ENCODE measurements at regions not wholly inside any gene's neighbourhood (a gene's known extent, or its start where the extent isn't known, plus 50 kb on each side); places are given as distances from the start of the nearest gene placed in this dataset.

DNA sequence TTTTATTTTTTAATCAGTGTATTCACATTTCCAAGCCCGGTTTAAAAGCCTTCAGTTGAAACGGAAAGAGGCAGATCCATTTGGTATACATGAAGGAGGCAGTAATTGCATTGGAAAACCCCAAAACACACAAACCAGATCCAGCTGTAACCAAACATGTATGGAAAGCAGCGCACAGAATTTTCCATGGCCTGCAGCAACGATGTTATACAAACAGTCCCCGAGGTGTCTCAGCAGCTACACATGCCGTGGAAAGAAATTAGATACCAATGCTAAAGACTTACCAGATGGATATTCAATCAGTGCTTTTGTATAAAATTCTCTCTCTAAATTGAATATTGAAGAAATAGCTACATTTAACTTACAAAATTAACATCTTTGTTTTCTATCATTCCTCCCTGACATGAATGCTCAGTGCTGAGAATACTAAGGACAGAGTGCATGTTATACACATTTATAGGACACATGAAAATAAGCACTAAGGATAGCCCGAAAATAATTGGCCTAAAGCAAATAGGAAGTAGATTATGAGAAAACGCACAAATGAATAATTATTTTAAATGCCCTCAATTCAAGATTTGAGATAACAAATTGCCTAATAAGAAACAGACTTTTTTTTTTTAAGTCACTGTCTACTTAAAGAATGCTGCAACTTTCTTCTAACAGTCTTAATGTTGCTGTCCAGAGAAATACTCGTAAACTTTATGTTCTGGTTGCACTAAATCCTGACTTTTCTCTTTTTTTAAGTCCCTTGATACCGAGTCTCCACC is 713.1 kb downstream of the HDGFL1 start:
- H3K27me3 ChIP-seq (replicated peaks), result no peaks in the 10 kb centered on the region
- no peak for TF ChIP-seq CTCF (IDR thresholded peaks at IDR 0.05; ENCODE audit: low read depth, low read length, missing control alignments)
- no peak overlapping the region for H3K27ac ChIP-seq
- no peak overlapping the region for H3K4me3 ChIP-seq (ENCODE audit: low read depth, low read length)
- no peaks in the 10 kb centered on the region for H3K36me3 ChIP-seq (replicated peaks)
- DNase-seq, result no peak
- in situ Hi-C loops (cut with HindIII; ENCODE audit: low pct_ligation_motif_present, low sequenced_read_pairs), result no loop called here

GRCh38 chr6:23293653-23294052 is 724.3 kb downstream of the HDGFL1 start:
- in situ Hi-C loops (cut with HindIII; ENCODE audit: low pct_ligation_motif_present, low sequenced_read_pairs), result no loop called here
- Histone ChIP-seq H3K4me3 (ENCODE audit: low read depth, low read length) (no peak overlapping the region), H3K36me3 (replicated peaks) (no peaks in the 10 kb centered on the region), H3K27ac (no peak overlapping the region), H3K27me3 (replicated peaks) (no peaks in the 10 kb centered on the region)
- TF ChIP-seq CTCF (IDR thresholded peaks at IDR 0.05; ENCODE audit: low read depth, low read length, missing control alignments), result no peak
- DNase-seq, result no peak

- Histone ChIP-seq H3K27me3 (replicated peaks) (no peaks in the 10 kb centered on the region), H3K36me3 (replicated peaks) (no peaks in the 10 kb centered on the region), H3K27ac (no peak overlapping the region), H3K4me3 (ENCODE audit: low read depth, low read length) (no peak overlapping the region)
- DNase-seq, result no peak
- in situ Hi-C loops (cut with HindIII; ENCODE audit: low pct_ligation_motif_present, low sequenced_read_pairs), result no loop called here
- TF ChIP-seq CTCF (IDR thresholded peaks at IDR 0.05; ENCODE audit: low read depth, low read length, missing control alignments), result no peak
These were observed 732.2 kb downstream of the HDGFL1 start for GRCh38 chr6:23301556-23301955.

DNA sequence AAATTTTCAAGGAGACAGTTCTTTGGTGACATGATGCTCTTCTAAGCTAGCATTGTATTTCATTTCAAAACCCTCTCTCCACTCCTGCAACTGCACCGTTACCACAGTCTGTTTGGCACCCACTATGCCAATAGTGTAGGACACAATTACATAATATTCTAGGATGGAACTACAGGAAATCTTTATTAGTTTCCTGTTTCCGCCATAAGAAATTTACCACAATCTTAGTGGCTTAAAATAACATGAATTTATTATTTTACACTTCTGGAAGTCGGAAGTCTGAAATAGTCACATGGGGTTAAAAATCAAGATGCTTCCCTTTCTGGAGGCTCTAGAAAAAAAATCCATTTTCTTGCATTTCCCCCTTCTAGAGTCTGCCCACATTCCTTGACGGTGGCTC is 733.1 kb downstream of the HDGFL1 start:
- Histone ChIP-seq H3K27me3 (replicated peaks) (no peaks in the 10 kb centered on the region), H3K4me3 (ENCODE audit: low read depth, low read length) (no peak overlapping the region), H3K27ac (no peak overlapping the region), H3K36me3 (replicated peaks) (no peaks in the 10 kb centered on the region)
- TF ChIP-seq CTCF (IDR thresholded peaks at IDR 0.05; ENCODE audit: low read depth, low read length, missing control alignments), result no peak
- in situ Hi-C loops (cut with HindIII; ENCODE audit: low pct_ligation_motif_present, low sequenced_read_pairs), result no loop called here
- DNase-seq, result no peak

GRCh38 chr6:23305325-23305943 is 736.1 kb downstream of the HDGFL1 start:
- Histone ChIP-seq H3K36me3 (replicated peaks) (no peaks in the 10 kb centered on the region), H3K27ac (no peak overlapping the region), H3K27me3 (replicated peaks) (no peaks in the 10 kb centered on the region), H3K4me3 (ENCODE audit: low read depth, low read length) (no peak overlapping the region)
- no peak for DNase-seq
- no peak for TF ChIP-seq CTCF (IDR thresholded peaks at IDR 0.05; ENCODE audit: low read depth, low read length, missing control alignments)
- in situ Hi-C loops (cut with HindIII; ENCODE audit: low pct_ligation_motif_present, low sequenced_read_pairs), result no loop called here
